ENCODE measurements at regions not wholly inside any gene's neighbourhood (a gene's known extent, or its start where the extent isn't known, plus 50 kb on each side); places are given as distances from the start of the nearest gene placed in this dataset.

DNA sequence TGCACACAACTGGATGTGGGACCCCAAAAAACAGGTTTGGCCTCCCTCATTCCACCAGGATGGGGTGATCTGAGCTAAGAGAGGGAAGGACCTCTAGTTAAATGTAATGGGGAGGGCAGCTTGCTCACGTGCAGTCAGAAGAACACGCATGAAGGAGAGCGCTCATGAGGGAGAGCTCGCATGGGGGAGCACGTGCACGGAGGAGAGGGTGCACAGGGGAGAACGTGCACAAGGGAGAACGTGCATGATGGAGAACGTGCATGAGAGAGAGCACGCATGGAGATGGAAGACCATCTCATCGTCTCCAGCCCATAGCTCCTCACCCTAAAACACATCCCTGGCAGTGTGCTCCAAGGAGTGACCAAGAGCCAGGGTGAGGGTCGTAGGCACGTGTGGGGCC lies 141.2 kb downstream of the RBFOX3 start:
- intact Hi-C loops (cut with micrococcal nuclease; ENCODE audit: unreplicated experiment): no loop called here
- H3K27ac ChIP-seq (ENCODE audit: low read length): no peak overlapping the region
- DNase-seq (ENCODE audit: low read depth, low spot score) (no peak), ATAC-seq (no peak)
- H3K4me1 ChIP-seq (ENCODE audit: control insufficient read depth, insufficient read depth, low read length): no peaks in the 10 kb centered on the region
- H3K9me3 ChIP-seq (ENCODE audit: control insufficient read depth, insufficient read depth, low read depth, low read length): no peaks in the 10 kb centered on the region
- no peak overlapping the region for H3K4me3 ChIP-seq (ENCODE audit: low read depth in 2 of 2, low read length in 2 of 2)
- no peaks in the 10 kb centered on the region for H3K36me3 ChIP-seq (ENCODE audit: control insufficient read depth, insufficient read depth, low read length)
- no TSS peak for BruUV-seq (replicated peaks)
- H3K27me3 ChIP-seq (ENCODE audit: control insufficient read depth, insufficient read depth, low read length): peaks cover 10% of the 10 kb centered on the region
- ChIA-PET POLR2A (no interaction called here), CTCF (no interaction called here)
- in situ Hi-C loops (cut with HindIII; ENCODE audit: low pct_unique_long_range_greater_than_20kb, low sequenced_read_pairs): no loop called here
- TF ChIP-seq SIN3A (IDR thresholded peaks at IDR 0.05; ENCODE audit: borderline replicate concordance, insufficient read depth, low read depth, low read length): no peak
- no peak for TF ChIP-seq POLR2AphosphoS5 (IDR thresholded peaks at IDR 0.05; ENCODE audit: low read depth, low read length)
- TF ChIP-seq TCF7L2 (IDR thresholded peaks at IDR 0.05; ENCODE audit: low read depth, low read length): no peak
- TF ChIP-seq, protein P1, sequence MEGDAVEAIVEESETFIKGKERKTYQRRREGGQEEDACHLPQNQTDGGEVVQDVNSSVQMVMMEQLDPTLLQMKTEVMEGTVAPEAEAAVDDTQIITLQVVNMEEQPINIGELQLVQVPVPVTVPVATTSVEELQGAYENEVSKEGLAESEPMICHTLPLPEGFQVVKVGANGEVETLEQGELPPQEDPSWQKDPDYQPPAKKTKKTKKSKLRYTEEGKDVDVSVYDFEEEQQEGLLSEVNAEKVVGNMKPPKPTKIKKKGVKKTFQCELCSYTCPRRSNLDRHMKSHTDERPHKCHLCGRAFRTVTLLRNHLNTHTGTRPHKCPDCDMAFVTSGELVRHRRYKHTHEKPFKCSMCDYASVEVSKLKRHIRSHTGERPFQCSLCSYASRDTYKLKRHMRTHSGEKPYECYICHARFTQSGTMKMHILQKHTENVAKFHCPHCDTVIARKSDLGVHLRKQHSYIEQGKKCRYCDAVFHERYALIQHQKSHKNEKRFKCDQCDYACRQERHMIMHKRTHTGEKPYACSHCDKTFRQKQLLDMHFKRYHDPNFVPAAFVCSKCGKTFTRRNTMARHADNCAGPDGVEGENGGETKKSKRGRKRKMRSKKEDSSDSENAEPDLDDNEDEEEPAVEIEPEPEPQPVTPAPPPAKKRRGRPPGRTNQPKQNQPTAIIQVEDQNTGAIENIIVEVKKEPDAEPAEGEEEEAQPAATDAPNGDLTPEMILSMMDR (IDR thresholded peaks at IDR 0.05): no peak
- TF ChIP-seq, protein P2, sequence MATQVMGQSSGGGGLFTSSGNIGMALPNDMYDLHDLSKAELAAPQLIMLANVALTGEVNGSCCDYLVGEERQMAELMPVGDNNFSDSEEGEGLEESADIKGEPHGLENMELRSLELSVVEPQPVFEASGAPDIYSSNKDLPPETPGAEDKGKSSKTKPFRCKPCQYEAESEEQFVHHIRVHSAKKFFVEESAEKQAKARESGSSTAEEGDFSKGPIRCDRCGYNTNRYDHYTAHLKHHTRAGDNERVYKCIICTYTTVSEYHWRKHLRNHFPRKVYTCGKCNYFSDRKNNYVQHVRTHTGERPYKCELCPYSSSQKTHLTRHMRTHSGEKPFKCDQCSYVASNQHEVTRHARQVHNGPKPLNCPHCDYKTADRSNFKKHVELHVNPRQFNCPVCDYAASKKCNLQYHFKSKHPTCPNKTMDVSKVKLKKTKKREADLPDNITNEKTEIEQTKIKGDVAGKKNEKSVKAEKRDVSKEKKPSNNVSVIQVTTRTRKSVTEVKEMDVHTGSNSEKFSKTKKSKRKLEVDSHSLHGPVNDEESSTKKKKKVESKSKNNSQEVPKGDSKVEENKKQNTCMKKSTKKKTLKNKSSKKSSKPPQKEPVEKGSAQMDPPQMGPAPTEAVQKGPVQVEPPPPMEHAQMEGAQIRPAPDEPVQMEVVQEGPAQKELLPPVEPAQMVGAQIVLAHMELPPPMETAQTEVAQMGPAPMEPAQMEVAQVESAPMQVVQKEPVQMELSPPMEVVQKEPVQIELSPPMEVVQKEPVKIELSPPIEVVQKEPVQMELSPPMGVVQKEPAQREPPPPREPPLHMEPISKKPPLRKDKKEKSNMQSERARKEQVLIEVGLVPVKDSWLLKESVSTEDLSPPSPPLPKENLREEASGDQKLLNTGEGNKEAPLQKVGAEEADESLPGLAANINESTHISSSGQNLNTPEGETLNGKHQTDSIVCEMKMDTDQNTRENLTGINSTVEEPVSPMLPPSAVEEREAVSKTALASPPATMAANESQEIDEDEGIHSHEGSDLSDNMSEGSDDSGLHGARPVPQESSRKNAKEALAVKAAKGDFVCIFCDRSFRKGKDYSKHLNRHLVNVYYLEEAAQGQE (IDR thresholded peaks at IDR 0.05; ENCODE audit: insufficient read depth in 1 of 2, low read depth in 2 of 2, low read length in 1 of 2): no peak

DNA sequence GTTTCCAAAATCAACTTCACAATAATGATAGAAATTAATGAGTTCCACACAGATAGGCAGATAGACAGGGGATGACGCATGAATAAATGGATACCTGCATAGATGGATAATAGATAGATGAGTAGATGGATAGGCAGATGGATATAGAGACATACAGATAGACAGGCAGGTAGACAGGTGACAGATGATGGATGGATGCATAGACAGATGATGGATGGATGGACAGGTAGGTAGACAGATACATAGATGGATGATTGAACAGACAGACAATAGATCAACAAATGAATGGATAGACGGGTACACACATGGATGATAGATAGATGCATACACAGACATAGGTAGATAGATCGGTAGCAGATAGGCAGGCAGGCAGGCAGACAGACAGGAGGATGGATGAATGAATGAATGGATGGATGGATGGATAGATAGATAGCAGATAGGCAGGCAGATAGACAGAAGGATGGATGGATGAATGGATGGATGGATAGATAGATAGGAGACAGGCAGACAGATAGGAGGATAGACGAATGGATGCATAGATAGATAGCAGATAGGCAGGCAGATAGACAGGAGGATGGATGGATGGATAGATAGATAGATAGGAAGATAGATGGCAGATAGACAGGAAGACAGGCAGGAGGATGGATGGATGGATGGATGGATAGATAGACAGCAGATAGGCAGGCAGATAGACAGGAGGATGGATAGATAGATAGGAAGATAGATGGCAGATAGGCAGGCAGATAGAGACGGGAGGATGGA lies 142.5 kb downstream of the RBFOX3 start:
- Histone ChIP-seq H3K27ac (ENCODE audit: low read length) (no peak overlapping the region), H3K9me3 (ENCODE audit: control insufficient read depth, insufficient read depth, low read depth, low read length) (no peaks in the 10 kb centered on the region), H3K4me1 (ENCODE audit: control insufficient read depth, insufficient read depth, low read length) (no peaks in the 10 kb centered on the region), H3K27me3 (ENCODE audit: control insufficient read depth, insufficient read depth, low read length) (peaks cover 5% of the 10 kb centered on the region; the same call in 1 of the 2 replicates), H3K36me3 (ENCODE audit: control insufficient read depth, insufficient read depth, low read length) (no peaks in the 10 kb centered on the region), H3K4me3 (ENCODE audit: low read depth in 2 of 2, low read length in 2 of 2) (no peak overlapping the region)
- POLR2A ChIA-PET: no interaction called here
- ATAC-seq (no peak), DNase-seq (ENCODE audit: low read depth, low spot score) (no peak)
- intact Hi-C loops (cut with micrococcal nuclease; ENCODE audit: unreplicated experiment) (no loop called here), in situ Hi-C loops (cut with HindIII; ENCODE audit: low pct_unique_long_range_greater_than_20kb, low sequenced_read_pairs) (no loop called here)
- no TSS peak for BruUV-seq (replicated peaks)
- TF ChIP-seq SIN3A (IDR thresholded peaks at IDR 0.05; ENCODE audit: borderline replicate concordance, insufficient read depth, low read depth, low read length): no peak
- TF ChIP-seq, protein P2 (IDR thresholded peaks at IDR 0.05; ENCODE audit: insufficient read depth in 1 of 2, low read depth in 2 of 2, low read length in 1 of 2): no peak
- TF ChIP-seq TCF7L2 (IDR thresholded peaks at IDR 0.05; ENCODE audit: low read depth, low read length): no peak
- TF ChIP-seq POLR2AphosphoS5 (IDR thresholded peaks at IDR 0.05; ENCODE audit: low read depth, low read length): no peak
- TF ChIP-seq, protein P1 (IDR thresholded peaks at IDR 0.05): no peak
- CTCF ChIA-PET: no interaction called here
